HEK293T (cell line): ENCODE measurements at regions not wholly inside any gene's neighbourhood (a gene's known extent, or its start where the extent isn't known, plus 50 kb on each side); places are given as distances from the start of the nearest gene placed in this dataset.

Experiments
- ARNT ChIP-seq: fragments of 450-650 bp; IDR thresholded peaks from 2 replicates; pipeline ENCODE4 v1.6.1; 2017; ENCODE audit warnings: mild to moderate bottlenecking
- BHLHE40 ChIP-seq: fragments of 450-650 bp; IDR thresholded peaks from 2 replicates; pipeline ENCODE4 v1.6.1; 2016; ENCODE audit warnings: mild to moderate bottlenecking, moderate library complexity, borderline replicate concordance
- CTBP1 ChIP-seq: fragments of 450-650 bp; IDR thresholded peaks from 2 replicates; pipeline ENCODE4 v1.6.1; 2016; ENCODE audit warnings: borderline replicate concordance
- FOXA1 ChIP-seq: fragments of 450-650 bp; IDR thresholded peaks from 2 replicates; pipeline ENCODE4 v1.6.1; 2016; ENCODE audit warnings: mild to moderate bottlenecking
- HDGF ChIP-seq: fragments of 450-650 bp; IDR thresholded peaks from 2 replicates; pipeline ENCODE4 v1.6.1; 2017; ENCODE audit warnings: antibody characterized with exemption, borderline replicate concordance
- SP1 ChIP-seq: fragments of 450-650 bp; IDR thresholded peaks from 2 replicates; pipeline ENCODE4 v1.6.1; 2017
- TF ChIP-seq, protein P1 (sequence below): fragments of 450-650 bp; IDR thresholded peaks from 2 replicates; pipeline ENCODE4 v1.6.1; 2016

DNA sequence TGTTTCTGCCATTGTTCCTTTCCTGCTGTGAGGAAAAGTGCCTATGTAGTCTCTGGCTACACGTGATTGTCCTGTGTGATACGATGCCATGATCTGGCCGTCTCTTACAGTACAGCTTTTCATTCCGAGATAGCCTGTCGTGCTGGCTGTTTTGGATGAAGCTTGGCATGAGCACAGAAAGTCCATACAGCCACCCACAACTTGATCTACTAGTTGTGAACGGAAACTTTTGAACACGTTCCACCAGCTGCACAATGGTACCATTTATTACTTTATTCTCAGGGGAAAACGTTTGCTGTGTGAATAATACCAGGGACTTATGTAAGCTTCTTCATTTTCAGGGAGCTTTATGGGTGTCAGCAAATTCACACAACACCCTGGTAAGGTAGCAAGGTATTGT, 217.6 kb upstream of the ANKRD55 start:
- no peak for TF ChIP-seq ARNT
- no peak for TF ChIP-seq BHLHE40
- TF ChIP-seq FOXA1 = no peak
- TF ChIP-seq SP1 = no peak
- TF ChIP-seq, protein P1, sequence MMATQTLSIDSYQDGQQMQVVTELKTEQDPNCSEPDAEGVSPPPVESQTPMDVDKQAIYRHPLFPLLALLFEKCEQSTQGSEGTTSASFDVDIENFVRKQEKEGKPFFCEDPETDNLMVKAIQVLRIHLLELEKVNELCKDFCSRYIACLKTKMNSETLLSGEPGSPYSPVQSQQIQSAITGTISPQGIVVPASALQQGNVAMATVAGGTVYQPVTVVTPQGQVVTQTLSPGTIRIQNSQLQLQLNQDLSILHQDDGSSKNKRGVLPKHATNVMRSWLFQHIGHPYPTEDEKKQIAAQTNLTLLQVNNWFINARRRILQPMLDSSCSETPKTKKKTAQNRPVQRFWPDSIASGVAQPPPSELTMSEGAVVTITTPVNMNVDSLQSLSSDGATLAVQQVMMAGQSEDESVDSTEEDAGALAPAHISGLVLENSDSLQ = no peak
- no peak for TF ChIP-seq CTBP1
- TF ChIP-seq HDGF = no peak
